IPS DF 6.9 (cell line): ENCODE measurements at regions not wholly inside any gene's neighbourhood (a gene's known extent, or its start where the extent isn't known, plus 50 kb on each side); places are given as distances from the start of the nearest gene placed in this dataset.

Source experiments
- DNase-seq: peaks from one replicate; pipeline ENCODE4 v3.0.0-alpha.2; 2013; ENCODE audit warnings: low read depth, low spot score
- H3K27ac ChIP-seq: one replicate; pipeline ENCODE4 v1.5.1; 2013; ENCODE audit warnings: low read length, control low read depth
- H3K27me3 ChIP-seq: 2 replicates; pipeline ENCODE4 v1.6.1; 2013; ENCODE audit warnings: mild to moderate bottlenecking, low read length; ENCODE audit not compliant: control insufficient read depth, insufficient read depth
- H3K36me3 ChIP-seq: 2 replicates; pipeline ENCODE4 v1.6.1; 2013; ENCODE audit warnings: low read length; ENCODE audit not compliant: control insufficient read depth, insufficient read depth
- H3K4me1 ChIP-seq: 2 replicates; pipeline ENCODE4 v1.6.1; 2013; ENCODE audit warnings: low read length; ENCODE audit not compliant: control insufficient read depth, insufficient read depth
- H3K4me3 ChIP-seq: 2 replicates; pipeline ENCODE4 v1.5.1; 2013; ENCODE audit warnings: mild to moderate bottlenecking, low read length
- H3K9me3 ChIP-seq: 2 replicates; pipeline ENCODE4 v1.6.1; 2013; ENCODE audit warnings: low read length, inconsistent platforms; ENCODE audit not compliant: control insufficient read depth, insufficient read depth
- WGBS: extraction: QIAGEN DNeasy Blood & Tissue Kit; methylation state at CpG from one replicate; pipeline ENCODE4 v1.1.7; 2013; ENCODE audit warnings: mixed read lengths, missing lambda C conversion rate; ENCODE audit not compliant: insufficient read length, insufficient coverage; 5-methylcytosine and 5-hydroxymethylcytosine counted together

DNA sequence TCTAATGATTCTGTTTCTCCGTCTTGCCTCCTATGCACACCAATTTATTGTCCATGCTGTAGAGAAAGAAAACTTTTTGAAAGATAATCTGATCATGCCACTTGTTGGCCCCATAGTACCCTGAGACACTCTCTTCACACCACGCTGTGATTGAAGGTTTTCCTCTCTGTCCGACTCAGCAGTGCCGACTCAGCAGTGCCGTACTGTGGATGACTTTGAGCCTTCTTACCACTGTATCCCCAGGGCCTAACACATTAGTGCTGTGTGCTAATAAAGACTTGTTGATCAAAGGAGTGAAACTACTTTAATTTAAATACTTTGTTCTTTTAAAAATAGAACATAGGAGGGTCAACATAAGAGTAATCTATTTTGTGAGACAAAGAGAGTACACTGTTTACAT, 429.6 kb downstream of the KLF12 start:
- WGBS = no CpG with 5 or more reads among the region's 5 CpGs
- no peaks in the 10 kb centered on the region for H3K36me3 ChIP-seq
- H3K4me3 ChIP-seq = no peak overlapping the region
- no peaks in the 10 kb centered on the region for H3K9me3 ChIP-seq
- H3K27me3 ChIP-seq = no peaks in the 10 kb centered on the region
- H3K4me1 ChIP-seq = peaks cover 1% of the 10 kb centered on the region; the same call in 1 of the 2 replicates
- DNase-seq = no peak
- H3K27ac ChIP-seq = no peak overlapping the region

GRCh38 chr13:73703606-73704005, 430.6 kb downstream of the KLF12 start:
- DNase-seq = no peak
- H3K36me3 ChIP-seq = no peaks in the 10 kb centered on the region; the same call in 1 of the 2 replicates
- H3K27ac ChIP-seq = no peak overlapping the region
- H3K9me3 ChIP-seq = no peaks in the 10 kb centered on the region
- no peaks in the 10 kb centered on the region for H3K27me3 ChIP-seq
- H3K4me3 ChIP-seq = no peak overlapping the region
- no CpG with 5 or more reads among the region's 4 CpGs for WGBS
- peaks cover 1% of the 10 kb centered on the region; the same call in 1 of the 2 replicates for H3K4me1 ChIP-seq

GRCh38 chr13:73702419-73703071, 431.7 kb downstream of the KLF12 start:
- no peak overlapping the region for H3K4me3 ChIP-seq
- H3K27ac ChIP-seq = no peak overlapping the region
- H3K27me3 ChIP-seq = no peaks in the 10 kb centered on the region
- no peaks in the 10 kb centered on the region for H3K9me3 ChIP-seq
- H3K4me1 ChIP-seq = peaks cover 1% of the 10 kb centered on the region; the same call in 1 of the 2 replicates
- no peaks in the 10 kb centered on the region; the same call in 1 of the 2 replicates for H3K36me3 ChIP-seq
- no CpG with 5 or more reads among the region's 8 CpGs for WGBS
- DNase-seq = no peak

DNA sequence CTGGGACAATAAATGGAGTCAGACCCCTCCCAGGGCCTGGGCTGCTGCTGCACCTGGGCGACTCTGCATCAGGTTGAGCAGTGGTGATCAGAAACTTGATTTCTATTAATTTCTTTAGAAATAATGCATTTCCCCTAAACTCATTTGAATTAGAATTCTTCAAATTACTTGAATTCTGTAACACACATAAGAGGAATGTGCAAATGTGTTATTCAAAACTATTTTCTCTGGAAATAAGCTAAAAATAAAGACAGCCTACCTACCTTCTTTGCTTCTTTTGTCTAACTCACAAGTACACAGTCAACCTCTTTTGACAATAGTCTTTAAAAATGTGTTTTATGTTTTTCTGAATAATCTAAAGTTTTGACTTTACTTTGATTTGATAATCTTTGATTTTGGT, 433.0 kb downstream of the KLF12 start:
- DNase-seq = no peak
- Histone ChIP-seq H3K27ac (no peak overlapping the region), H3K36me3 (no peaks in the 10 kb centered on the region; the same call in 1 of the 2 replicates), H3K4me1 (peaks cover 4% of the 10 kb centered on the region; the same call in 1 of the 2 replicates), H3K9me3 (no peaks in the 10 kb centered on the region), H3K4me3 (no peak overlapping the region), H3K27me3 (no peaks in the 10 kb centered on the region)
- no CpG with 5 or more reads among the region's 1 CpG for WGBS

DNA sequence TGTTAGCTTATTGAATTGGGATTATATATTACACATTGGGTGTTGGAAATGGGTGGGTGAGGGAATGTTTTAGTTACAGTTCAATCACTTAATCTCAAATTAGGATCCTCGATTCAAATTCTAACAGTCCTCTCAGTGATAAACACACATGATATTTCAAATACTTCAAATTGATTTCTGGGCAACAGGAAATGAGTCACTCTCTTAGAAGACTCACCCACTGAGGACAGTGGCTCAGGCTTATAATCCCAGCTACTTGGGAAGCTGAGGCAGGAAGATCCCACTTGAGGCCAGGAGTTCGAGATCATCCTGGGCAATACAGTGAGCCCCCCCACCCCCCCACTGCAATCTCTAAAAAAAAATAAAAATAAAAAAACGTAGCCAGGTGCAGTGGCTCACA, 435.3 kb downstream of the KLF12 start:
- H3K4me3 ChIP-seq = no peak overlapping the region
- H3K9me3 ChIP-seq = no peaks in the 10 kb centered on the region
- H3K27ac ChIP-seq = no peak overlapping the region
- H3K27me3 ChIP-seq = no peaks in the 10 kb centered on the region
- DNase-seq = no peak
- no peaks in the 10 kb centered on the region; the same call in 1 of the 2 replicates for H3K36me3 ChIP-seq
- peaks cover 4% of the 10 kb centered on the region; the same call in 1 of the 2 replicates for H3K4me1 ChIP-seq
- no CpG with 5 or more reads among the region's 3 CpGs for WGBS

DNA sequence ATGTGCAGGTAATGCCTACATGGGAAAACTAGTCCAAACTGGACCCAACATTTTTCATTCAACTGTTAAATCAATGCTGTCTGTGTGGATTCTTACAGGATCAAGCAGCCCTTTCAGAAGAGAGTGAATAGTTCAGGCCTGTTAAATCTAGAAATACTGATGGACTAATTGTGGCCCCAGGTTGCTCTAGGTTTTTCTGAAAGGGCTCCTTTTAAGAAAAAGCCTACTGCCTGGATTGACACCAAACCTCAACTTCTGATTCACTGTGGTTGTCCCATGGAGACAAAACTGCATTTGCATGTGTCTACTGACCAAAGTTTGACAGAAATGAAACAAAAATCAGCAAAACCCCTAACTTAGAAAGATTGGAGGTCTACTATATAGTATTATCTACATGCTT, 437.0 kb downstream of the KLF12 start:
- Histone ChIP-seq H3K36me3 (no peaks in the 10 kb centered on the region; the same call in 1 of the 2 replicates), H3K27ac (no peak overlapping the region), H3K27me3 (no peaks in the 10 kb centered on the region), H3K9me3 (no peaks in the 10 kb centered on the region), H3K4me3 (no peak overlapping the region), H3K4me1 (peaks cover 2% of the 10 kb centered on the region; the same call in 1 of the 2 replicates)
- no peak for DNase-seq

- no peaks in the 10 kb centered on the region for H3K9me3 ChIP-seq
- no peak overlapping the region for H3K4me3 ChIP-seq
- no peak overlapping the region for H3K27ac ChIP-seq
- H3K27me3 ChIP-seq = no peaks in the 10 kb centered on the region
- whole genome bisulfite sequencing = no CpG with 5 or more reads among the region's 3 CpGs
- peaks cover 2% of the 10 kb centered on the region; the same call in 1 of the 2 replicates for H3K4me1 ChIP-seq
- H3K36me3 ChIP-seq = no peaks in the 10 kb centered on the region; the same call in 1 of the 2 replicates
- no peak for DNase-seq
Observed at GRCh38 chr13:73696713-73697112, 437.5 kb downstream of the KLF12 start.

DNA sequence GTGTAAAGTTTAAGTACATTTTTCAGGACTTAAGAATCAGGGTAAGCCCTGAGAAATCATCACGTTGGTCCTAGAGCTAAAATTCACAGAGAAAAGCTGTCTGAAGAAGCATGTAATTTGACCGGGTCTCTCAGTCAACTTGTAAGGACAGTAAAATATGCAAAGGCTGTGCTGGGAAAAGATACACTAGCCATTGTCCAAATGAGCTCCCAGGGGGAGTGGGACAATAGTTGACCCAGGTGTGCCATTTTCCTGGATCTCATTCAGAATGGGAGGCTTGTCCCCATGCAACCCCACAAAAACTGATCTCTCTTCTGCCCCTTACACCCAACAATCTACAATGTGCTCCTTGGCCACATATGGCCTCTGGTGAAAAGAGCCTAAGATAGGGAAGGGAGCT, 437.9 kb downstream of the KLF12 start:
- H3K4me1 ChIP-seq = peaks cover 2% of the 10 kb centered on the region; the same call in 1 of the 2 replicates
- no peaks in the 10 kb centered on the region for H3K27me3 ChIP-seq
- no peak for DNase-seq
- no CpG with 5 or more reads among the region's 2 CpGs for WGBS
- no peaks in the 10 kb centered on the region for H3K9me3 ChIP-seq
- no peak overlapping the region for H3K4me3 ChIP-seq
- no peak overlapping the region for H3K27ac ChIP-seq
- H3K36me3 ChIP-seq = no peaks in the 10 kb centered on the region; the same call in 1 of the 2 replicates

DNA sequence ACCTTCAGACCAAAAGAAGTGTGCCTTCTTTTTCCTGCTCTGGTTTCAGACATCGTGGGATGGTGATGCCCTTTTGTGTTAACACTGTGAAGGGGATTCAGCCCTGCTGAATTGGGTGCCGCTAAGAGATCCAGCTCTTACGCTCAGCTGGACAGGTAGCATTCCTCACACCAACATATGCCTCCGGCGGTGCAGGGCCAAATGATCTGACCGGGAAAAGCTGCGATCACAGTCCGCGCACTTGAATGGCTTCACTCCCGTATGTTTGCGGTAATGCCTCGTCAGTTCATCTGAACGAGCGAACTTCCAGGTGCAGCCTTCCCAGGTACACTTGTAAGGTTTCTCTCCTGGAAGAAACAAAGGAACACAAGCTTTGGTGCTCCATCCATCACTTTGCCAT, 438.9 kb downstream of the KLF12 start:
- no peaks in the 10 kb centered on the region; the same call in 1 of the 2 replicates for H3K36me3 ChIP-seq
- WGBS = no CpG with 5 or more reads among the region's 14 CpGs
- H3K27ac ChIP-seq = no peak overlapping the region
- no peaks in the 10 kb centered on the region for H3K9me3 ChIP-seq
- peaks cover 2% of the 10 kb centered on the region; the same call in 1 of the 2 replicates for H3K4me1 ChIP-seq
- no peak overlapping the region for H3K4me3 ChIP-seq
- no peak for DNase-seq
- no peaks in the 10 kb centered on the region for H3K27me3 ChIP-seq

- Histone ChIP-seq H3K4me1 (peaks cover 2% of the 10 kb centered on the region; the same call in 1 of the 2 replicates), H3K4me3 (no peak overlapping the region), H3K27ac (no peak overlapping the region), H3K36me3 (no peaks in the 10 kb centered on the region), H3K27me3 (no peaks in the 10 kb centered on the region), H3K9me3 (no peaks in the 10 kb centered on the region)
- DNase-seq = no peak
- WGBS = no CpG with 5 or more reads among the region's 2 CpGs
Observed at GRCh38 chr13:73693215-73693614, 441.0 kb downstream of the KLF12 start.

DNA sequence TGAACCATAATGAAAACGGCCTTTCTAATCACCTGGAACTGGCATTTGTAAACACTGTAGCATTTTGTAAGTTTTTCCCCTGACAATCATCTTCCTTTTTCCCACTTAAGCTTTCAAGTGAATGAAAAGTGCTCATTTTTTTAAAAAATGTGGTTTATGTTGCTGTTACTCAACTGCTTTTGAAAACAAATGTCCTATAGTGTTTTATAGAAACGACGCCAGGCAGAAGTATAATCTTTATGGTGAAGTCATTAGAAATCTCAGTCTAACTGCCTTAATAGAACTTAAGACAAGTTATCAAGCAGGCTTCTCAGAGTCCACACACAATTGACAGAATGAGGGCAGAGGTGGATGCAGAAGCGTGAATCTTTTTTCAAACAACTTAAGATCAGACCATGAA, 442.3 kb downstream of the KLF12 start:
- Histone ChIP-seq H3K4me1 (peaks cover 2% of the 10 kb centered on the region; the same call in 1 of the 2 replicates), H3K27ac (no peak overlapping the region), H3K4me3 (no peak overlapping the region), H3K9me3 (no peaks in the 10 kb centered on the region), H3K27me3 (no peaks in the 10 kb centered on the region), H3K36me3 (no peaks in the 10 kb centered on the region)
- DNase-seq = no peak
- no CpG with 5 or more reads among the region's 4 CpGs for WGBS
